ENCODE measurements at regions not wholly inside any gene's neighbourhood (a gene's known extent, or its start where the extent isn't known, plus 50 kb on each side); places are given as distances from the start of the nearest gene placed in this dataset.

GRCh38 chr10:78298835-78299234, 265.2 kb downstream of the RPS24 start:
- TF ChIP-seq, protein P1, sequence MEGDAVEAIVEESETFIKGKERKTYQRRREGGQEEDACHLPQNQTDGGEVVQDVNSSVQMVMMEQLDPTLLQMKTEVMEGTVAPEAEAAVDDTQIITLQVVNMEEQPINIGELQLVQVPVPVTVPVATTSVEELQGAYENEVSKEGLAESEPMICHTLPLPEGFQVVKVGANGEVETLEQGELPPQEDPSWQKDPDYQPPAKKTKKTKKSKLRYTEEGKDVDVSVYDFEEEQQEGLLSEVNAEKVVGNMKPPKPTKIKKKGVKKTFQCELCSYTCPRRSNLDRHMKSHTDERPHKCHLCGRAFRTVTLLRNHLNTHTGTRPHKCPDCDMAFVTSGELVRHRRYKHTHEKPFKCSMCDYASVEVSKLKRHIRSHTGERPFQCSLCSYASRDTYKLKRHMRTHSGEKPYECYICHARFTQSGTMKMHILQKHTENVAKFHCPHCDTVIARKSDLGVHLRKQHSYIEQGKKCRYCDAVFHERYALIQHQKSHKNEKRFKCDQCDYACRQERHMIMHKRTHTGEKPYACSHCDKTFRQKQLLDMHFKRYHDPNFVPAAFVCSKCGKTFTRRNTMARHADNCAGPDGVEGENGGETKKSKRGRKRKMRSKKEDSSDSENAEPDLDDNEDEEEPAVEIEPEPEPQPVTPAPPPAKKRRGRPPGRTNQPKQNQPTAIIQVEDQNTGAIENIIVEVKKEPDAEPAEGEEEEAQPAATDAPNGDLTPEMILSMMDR (IDR thresholded peaks at IDR 0.05), result no peak
- TF ChIP-seq POLR2A (IDR thresholded peaks at IDR 0.05), result no peak
